T-helper 2 cell treated with Interferon-gamma antibody and Interleukin-4, amounts not matched to agents 100 ng/mL and 5 ng/mL, for 36 hours (primary cell): ENCODE measurements at regions not wholly inside any gene's neighbourhood (a gene's known extent, or its start where the extent isn't known, plus 50 kb on each side); places are given as distances from the start of the nearest gene placed in this dataset.

Source experiments
- intact Hi-C: fragments of 100-400 bp; cut with micrococcal nuclease; formaldehyde crosslinking; loops from one replicate; pipeline ENCODE4 v1.15.1; 2023

DNA sequence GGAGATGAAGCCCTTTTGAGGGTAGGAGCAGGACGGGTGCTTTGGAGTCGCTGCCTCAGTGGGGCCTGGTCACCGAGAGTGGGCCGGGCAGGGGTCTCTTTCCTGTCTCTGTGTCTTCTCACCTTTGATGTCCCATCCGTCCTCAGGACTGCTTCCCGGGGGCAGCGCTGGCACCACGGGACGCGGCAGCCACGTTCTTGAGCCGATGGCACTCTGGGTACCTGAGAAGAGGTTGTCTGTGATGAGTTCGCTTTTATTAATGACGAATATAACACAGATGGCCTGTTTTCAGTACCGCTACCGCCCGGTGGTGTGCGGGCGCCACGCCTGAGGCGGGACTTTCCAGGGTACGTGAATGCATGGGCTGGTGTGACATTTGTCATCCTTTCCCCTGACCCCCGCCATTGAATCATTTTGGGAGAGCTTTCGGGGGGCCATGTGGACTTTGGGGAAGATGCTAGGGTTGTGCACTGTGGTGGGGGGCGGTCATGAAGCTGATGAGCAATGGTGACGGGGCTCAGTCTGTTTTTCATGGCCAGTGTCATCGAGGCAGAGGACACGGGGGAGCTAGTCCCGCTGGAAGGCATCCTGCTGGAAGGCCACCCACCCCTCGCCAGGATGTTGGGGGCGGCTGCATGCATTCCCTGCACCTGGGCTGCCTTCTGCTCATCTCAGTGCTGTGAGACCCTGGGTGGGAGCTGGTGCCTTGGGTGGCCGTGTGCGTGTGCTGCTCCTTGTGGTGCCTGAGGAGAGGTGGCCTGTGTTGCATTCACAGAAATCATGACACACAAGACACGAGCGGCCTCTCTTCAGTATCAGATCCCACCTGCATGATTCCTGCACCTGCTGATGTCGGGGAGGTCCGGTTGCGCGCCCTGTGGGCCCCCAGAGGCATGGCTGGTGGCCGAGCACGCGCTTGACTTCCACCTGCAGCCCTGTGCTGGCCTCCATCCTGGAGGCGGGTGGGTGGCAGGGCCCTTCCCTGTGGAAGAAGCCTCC lies 162.5 kb upstream of the RTL1 start:
- intact Hi-C loops: no loop called here

DNA sequence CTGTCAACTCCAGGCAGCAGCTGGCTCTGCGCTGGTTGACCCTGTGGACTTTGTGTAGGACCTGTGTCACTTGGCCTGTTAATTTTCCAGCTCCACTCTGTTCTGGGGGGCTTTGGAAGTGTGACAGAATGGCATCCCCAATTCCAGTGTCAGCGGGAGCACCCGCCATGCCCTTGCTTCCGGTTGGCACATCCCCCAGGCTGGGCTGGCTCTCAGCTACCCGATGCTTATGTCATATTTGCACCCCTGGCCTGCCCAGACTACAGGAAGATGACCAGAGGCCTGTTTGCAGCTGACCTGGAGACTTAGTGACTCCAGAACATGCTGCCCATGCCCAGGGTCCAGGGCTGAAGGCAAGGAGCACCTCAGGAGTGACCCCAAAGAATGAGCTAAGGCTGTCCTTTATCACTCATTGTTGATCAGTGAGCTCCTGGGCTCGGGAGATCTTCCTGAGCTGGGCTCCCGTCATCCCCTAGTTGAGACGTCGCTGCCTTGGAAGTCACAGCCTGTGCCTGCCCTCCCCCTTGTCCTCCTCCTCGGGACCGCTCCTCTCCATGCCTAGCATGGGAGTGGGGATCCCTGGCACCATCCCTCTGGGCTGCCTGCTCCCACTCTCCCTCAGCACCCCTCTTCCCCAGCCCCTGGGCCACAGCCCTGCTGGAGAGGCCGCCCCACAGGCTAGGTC lies 163.4 kb upstream of the RTL1 start:
- intact Hi-C loops: no loop called here

DNA sequence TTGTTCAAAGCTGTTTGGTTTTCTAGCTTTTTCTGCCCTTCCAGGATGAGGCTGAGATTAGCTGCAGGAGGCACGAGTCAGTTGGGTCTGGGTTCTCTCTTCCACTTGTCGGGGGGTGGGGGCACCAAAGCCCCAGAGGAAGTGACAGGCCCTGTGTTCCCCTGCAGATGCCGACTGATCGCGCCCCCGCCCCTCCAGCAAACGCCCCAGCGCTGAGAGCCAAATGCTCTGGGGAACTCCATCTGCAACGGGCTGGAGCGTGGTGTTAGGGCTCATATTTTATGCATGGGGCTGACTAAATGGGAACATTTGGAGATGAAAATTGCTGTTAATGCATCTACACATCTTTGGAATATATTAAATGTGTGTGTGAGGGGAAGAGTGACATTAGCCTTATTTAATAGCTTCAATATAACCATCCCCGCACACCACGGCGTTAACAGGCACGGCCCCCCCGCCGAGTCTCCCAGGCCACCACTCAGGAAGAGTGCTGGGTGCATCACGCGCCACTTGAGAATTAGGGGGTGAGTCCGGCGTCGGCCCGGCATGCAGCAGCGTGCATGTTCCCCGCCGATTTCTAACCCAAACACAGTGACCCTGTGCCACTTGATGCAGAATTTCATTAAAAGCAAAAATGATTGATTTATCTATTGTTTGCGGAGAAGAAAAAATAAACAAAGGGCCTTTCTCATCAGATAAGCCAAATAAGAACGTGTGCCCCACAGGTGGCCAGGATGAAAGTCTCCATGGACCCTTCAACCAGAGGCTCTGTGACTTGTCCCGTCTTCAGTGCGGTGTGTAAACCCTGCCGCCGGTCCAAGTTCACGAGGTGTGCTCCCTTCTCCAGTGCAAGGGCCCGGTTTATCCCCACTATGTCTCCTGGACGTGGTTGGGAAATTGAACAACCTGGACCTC lies 165.0 kb upstream of the RTL1 start:
- intact Hi-C loops: no loop called here

DNA sequence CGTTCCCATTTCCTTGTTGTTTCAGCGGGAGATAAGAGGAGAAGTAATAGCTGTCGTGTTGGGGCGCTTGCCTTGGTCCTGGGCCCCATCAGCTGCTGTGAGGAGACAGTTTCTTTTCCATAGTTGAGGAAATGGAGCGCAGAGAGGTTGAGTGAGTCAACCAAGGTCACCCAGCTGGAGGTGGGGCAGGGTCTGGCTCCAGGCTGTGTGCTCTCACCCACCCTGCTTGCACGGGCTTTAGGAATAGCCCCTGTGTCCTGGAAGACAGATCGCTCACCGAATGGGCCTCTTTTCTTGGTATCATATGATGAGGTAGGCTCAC lies 165.7 kb upstream of the RTL1 start:
- intact Hi-C loops: no loop called here

DNA sequence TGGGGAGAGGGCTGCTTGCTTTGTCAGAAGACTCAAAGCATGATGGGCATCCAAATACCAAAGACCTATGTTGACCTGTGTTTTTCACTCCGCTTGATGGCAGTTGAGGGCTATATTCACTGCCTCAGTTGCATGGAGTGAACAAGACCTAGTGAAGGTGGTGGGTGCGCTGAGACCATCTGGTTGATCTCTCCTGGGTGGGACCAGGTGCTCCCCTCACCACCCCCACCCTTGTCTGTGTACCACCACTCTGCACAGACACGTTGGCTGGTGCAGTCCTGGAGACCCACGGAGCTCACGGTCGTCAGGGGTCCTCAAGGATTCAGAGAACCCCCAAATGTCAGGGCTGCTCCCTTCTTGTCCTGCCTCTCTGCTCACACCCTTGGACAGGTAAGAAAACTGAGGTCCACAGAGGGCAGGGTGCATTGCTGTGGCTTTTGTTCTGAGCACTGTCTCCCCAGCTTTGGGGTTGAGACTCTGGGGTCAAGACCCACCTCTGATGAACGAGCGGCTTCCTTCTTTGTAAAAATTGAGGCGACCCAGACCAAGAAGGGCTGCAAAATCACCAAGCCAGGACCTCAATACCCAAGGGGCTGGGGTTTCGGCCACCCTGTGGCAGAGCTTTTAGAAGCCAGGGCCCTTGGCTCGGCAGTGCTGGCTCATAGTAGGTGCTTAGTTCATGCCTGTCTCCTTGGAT lies 166.3 kb upstream of the RTL1 start:
- intact Hi-C loops: no loop called here

DNA sequence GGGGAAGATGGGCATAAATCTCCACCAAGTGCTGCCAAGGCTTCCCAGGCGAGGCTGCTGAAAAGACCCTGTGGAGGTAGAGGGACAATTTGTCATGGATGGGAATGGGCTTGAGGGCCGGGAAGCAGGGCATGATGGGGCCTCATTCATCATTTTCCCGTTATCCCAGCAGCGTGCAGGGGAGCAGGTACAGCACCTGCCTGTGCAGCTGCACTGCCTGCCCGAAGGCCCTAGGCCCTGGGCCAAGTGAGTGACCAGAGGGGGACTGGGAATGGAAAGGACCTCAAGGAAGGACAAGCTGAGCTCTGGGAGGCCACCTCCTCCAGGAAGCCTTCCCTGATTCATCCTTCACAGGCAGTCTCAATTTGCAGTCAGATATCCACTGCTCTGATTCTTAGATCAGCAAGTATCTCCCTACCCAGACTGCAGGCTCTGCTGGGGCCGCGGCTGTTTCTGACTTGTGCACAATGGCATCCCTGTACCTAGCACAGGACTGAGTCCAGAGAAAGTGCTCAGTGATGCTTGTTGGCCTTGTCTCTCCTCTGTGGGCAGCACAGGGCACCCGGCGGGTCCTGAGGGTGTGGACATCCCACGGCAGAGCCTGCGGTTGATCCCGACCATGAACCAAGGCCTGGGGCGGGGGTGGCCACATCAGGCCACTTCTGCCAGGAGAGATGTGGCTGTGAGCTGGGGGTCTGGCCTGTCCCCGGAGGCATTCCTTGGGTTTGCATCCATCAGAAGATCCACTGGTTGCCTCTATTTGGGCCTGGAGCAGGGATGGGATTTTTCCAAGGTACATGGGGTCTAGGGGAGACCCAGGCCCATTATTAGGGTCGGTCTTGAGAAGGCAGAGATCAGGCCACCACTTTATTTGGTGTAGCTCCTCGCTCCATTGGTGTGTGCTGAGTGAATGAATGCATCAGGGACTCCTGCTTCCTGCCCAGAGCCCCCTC lies 167.3 kb upstream of the RTL1 start:
- intact Hi-C loops: no loop called here

DNA sequence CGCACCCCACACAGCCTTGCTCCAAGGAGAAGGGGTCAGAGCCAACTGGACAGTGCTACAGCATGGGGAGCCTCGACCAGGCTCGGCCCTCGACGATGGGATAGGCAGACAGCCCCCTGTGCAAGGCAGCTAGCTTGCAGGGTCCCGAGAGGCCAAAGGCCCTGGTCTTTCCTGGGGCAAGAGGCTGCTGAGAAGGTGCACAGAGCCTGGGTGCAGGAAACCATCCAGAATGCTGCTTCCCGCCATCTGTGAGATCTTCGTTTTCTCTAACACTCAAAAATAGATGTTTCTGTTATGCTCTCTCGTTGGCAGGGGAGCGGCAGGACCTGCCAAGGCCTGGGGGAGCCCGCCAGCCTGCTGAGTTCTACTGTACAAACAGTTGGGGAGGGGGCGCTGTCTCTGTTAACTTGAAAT lies 168.0 kb upstream of the RTL1 start:
- intact Hi-C loops: no loop called here

DNA sequence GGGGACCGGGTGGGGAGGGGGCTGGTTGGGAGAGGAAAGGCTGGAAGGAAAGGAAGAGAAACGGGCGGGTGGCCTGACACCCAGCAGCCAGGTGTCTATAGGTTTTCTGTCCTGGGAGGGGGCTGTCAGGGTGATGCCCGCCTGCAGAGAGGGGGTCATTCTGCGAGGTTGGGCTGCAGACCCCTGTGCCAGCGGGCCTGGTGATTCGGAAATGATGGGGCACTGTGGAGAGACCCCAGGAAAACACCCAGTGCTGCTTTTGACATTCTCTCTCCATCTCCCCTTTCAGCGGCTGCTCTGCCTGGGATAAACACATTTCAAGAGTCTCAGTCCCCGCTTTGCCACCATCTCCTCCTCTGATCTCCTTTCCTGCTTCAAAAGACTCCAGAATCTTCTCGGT lies 168.5 kb upstream of the RTL1 start:
- intact Hi-C loops: no loop called here

DNA sequence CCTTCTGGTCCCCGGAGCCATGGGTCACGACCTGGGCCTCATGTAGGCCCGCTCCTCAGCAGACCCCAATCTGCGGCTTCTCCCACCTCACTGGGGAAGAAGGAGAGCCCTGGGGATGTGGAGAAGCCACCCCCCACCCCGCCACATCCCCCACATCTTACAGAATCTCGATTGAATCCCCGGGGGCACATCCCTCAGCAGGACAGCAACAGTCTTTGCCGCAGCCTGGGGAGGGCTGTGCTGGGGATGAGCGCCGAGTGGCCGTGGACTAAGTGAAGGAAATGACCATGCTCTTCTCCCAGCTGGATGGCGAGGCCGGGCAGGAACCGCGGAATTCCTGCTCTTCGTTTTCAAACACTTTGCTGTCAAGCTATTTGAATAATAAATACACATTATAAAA lies 169.0 kb upstream of the RTL1 start:
- intact Hi-C loops: no loop called here

DNA sequence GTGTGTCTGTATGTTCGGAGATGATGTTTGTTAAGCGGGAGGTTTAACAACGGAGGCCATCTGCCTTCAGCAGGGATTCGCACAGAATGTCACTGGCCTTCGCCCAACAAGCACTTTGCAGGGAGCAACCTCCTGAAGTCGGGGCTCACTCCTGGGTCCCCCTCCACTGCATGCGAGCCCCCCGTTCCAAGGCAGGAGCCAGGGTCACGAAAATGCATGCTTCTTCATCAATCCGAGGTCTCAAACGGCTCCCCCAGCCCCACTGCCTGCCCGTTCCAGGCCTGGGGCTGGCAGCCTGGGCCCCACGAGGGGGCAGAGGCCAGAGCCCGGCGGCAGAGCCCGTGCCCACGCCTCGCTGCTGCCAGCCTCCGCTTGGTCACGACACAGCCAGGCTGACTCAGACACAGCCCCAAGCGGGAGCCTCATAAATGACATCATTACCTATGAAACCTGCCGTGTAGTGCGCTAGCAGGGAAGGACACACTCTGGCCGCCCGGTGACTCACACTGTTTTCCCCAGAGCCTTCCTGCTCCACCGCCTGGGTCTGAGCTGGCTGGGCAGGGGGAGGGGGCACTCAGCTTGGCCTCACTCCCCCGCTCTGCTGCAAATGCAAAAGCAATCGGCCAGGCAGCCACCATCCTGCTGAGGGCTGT lies 169.5 kb upstream of the RTL1 start:
- intact Hi-C loops: no loop called here

DNA sequence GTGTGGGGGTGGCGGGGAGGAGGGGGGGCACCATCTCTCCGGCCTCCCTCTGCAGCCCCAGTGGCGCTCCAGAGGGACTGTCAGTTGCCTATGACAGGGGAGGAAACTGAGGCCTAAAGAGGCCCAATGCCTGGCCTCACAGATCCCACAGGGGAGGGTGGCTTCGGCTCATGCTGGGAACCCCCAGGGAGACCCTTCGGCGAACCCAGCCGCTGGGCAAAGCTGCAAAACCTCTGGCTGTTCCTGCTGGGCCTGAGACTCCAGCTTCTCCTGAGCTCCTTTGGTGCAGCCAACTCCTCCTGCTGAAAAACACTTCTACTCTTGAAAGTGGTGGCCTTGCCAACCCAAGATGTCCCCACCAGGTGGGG lies 170.1 kb upstream of the RTL1 start:
- intact Hi-C loops: no loop called here

DNA sequence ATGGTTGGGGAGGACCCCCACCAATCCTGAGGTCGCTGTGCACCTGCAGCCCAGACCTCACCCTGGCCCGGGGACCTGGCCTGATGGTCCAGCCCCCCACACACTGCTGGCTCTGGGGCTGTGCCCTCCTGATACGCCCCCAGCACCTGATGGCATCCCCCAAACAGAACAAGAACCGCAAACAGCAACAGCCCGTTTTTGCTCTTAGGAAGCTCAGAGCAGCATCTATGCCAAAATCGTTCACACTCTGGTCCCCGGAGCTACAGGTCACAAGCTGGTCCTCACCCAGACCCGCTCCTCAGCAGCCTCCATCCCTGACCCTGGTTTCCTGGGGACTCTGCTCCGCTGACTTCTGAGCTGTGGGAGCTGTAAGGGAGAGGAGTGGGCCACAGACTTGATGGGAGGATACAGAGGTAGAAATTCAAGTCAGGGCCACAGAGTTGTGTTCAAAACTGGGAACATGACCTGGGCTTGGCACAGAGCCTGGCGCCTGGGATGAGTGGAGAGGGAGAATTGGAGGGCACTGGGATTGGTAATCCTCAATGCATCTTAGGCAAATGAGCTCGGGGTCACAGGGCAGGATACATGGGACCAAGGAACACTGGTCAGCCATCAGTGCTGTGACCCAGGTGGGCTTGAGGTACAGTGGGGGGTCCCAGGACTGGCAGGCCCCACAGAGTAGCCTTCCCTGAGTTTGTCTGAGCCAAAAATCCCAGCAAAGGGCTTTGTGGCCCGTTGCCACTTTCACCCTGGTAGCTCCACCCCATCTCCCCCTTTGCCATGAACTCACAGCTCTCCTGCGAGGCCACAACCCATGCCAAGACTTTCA lies 170.9 kb upstream of the RTL1 start:
- intact Hi-C loops: no loop called here

DNA sequence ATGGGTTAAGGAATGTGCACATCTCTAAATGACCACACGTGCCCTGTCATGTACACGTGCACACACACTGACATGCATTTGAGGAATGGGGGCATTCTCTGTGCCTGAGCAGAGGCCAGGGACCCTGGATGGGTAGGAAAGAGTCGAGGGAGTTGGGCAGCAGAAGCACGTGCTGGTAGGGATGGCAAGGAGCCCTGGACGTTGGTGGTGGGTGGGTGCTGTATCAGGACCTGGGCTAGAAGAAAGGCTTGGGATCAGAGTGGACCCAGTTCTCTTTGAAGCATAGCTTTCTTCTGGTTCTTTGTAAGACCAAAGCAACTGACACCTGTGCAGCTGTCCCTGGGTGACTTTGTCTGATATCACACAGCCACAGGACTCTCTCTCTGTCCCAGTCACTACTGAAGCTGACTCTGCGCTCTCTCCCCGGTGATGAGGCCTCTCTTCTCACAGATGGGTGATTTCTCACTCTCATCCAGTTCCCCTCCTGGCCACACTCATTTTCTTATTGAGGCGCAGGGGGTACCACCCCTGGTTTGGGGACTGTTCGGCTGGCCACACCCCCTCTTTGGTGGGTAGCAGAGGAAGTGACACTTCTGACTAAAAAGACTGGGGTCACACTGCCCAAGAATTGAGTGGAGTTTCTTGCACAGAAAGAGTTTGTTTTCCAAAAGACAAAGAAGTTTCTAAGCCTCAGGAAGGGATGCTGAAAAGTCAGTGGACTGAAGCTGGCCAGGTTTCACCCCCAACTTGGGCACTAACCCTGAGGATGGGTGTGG lies 171.7 kb upstream of the RTL1 start:
- intact Hi-C loops: no loop called here

DNA sequence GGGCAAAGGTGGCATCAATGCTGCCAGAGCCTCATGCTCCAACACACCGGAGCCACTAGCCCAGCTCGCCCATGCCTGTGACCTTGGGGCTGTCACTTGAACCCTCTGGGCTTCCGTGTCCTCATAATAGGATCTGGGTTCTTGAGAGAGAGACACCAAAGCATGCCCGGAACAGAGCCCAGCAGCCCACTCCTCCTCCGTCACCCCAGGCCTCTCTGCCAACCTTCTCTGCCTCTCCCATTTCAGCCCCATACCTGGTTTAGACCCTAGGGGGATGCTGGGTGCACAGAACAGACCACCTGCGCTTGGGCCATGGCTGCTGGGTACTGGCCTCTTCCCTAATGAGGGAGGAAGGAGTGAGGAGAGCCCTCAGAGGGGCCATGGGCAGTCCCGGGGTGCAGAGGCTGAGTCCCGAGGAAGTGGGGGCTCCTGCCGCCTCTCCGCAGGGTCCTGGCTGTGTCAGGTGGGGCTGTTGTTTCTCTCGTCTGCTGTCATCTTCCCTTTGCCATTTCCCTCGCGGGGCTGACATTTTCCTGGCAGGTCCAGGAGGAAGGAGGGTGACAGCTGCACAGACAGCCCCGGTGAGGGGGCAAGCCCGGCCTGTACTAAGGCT lies 172.4 kb upstream of the RTL1 start:
- intact Hi-C loops: no loop called here

DNA sequence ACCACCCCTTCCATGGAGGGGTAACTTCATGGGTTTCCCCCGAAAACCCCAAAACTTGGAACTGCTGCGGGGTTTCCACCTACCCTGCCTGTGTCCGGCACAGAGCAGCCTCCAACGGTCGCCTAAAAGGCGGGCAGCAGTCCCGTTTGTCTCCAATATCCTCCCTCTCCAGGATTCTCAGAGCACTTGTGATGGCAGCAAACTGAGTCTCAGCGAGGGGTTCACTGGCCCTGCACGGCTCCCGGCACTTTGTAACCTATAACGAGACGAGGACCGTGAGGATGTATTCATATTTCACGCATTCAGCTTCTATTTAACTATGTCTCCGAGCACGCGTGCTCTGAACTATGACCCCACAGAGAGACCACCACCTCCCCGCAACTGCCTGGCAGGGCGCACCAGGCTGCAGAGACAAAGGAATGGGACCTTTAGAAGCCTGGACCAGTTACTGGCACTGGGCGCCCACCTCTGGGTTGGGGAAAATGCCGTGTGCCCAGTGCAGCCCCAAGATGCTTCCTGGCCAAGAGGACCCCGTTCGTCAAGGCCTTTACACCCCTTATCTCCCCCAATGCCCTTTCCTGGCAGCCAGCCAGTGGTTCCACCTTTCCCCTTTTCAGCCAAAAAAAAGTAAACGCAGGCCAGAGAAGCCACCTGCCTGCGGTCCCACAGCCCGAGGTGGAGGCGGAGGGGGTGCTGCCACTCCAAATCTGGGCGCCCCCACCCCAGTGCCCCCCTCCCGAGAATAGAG lies 173.1 kb upstream of the RTL1 start:
- intact Hi-C loops: no loop called here

DNA sequence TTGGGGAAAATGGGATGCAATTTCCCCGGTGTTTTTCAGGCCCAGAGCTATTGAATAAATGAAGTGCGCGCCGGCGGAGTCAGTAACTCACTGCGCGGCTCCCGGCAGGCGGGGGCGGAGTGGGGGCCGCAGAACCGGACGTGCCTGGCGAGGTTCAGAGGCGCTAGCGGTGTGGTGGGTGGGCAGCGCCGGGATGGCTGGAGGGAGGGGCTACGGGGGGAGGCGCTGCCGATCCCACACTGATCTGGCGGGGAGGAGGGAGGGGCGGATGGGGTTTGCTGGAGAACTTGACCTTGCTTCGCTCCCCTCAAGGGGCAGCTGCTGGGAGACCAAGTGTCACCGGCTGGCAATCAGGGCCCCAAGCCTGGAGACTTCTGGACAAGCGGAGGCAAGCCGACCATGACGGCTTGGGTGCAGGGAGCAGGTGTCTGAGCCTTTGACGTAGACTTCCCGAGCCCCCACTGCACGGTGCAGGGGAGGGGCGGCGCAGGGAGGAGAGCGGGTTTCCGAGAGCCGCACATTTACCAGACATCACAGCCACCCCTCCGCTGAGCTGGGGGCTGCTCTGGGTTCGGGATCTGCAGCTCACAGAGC lies 174.1 kb upstream of the RTL1 start:
- intact Hi-C loops: no loop called here
